ENCODE measurements at regions not wholly inside any gene's neighbourhood (a gene's known extent, or its start where the extent isn't known, plus 50 kb on each side); places are given as distances from the start of the nearest gene placed in this dataset.
"Not testable (repeated sequence)": the region's sequence is repeated elsewhere in the genome, so short reads cannot be mapped to it uniquely, and the experiment has no call there.

- CTCF ChIA-PET; H2BK5ac ChIP-seq (ENCODE audit: low read depth, low read length, poor library complexity, severe bottlenecking); H2AK9ac ChIP-seq (replicated peaks; ENCODE audit: low read depth, low read length, poor library complexity); H3K18ac ChIP-seq (ENCODE audit: low read depth, low read length); H3K27me3 ChIP-seq (ENCODE audit: control insufficient read depth, insufficient read depth, low read length); H2AFZ ChIP-seq (replicated peaks; ENCODE audit: low read length, poor library complexity); H3K9me1 ChIP-seq (ENCODE audit: insufficient read depth, low read length); H3K56ac ChIP-seq (ENCODE audit: extremely low read depth, insufficient read depth, low read length); DNase-seq; H3K27ac ChIP-seq (ENCODE audit: insufficient read depth, low read length); H4K5ac ChIP-seq (ENCODE audit: low read depth, low read length); H2BK120ac ChIP-seq (ENCODE audit: low read depth, low read length); ATAC-seq (ENCODE audit: low read depth); in situ Hi-C loops (cut with MboI; ENCODE audit: low sequenced_read_pairs); H3K79me1 ChIP-seq (ENCODE audit: low read depth in 1 of 2, low read length in 2 of 2); H3K23ac ChIP-seq (ENCODE audit: low read depth, low read length); H3K4ac ChIP-seq (ENCODE audit: low read depth, low read length); H2BK15ac ChIP-seq (ENCODE audit: low read depth, low read length); POLR2A ChIA-PET (ENCODE audit: unreplicated experiment); dilution Hi-C loops (cut with HindIII; ENCODE audit: low sequenced_read_pairs, unreplicated experiment); H3K36me3 ChIP-seq (ENCODE audit: control insufficient read depth, insufficient read depth, low read length); H3K4me3 ChIP-seq (ENCODE audit: insufficient read depth, low read depth, low read length); H2BK20ac ChIP-seq (ENCODE audit: low read depth, low read length); H3K4me2 ChIP-seq (ENCODE audit: low read depth, low read length); H4K8ac ChIP-seq (ENCODE audit: low read depth in 2 of 2, low read length in 2 of 2); H3K4me1 ChIP-seq (ENCODE audit: control insufficient read depth, insufficient read depth, low read length); H2AK5ac ChIP-seq (ENCODE audit: low read depth, low read length); H4K20me1 ChIP-seq (ENCODE audit: insufficient read depth, low read length); H4K91ac ChIP-seq (ENCODE audit: insufficient read depth, low read depth, low read length); H3K9ac ChIP-seq (ENCODE audit: low read depth, low read length); H3K14ac ChIP-seq (replicated peaks; ENCODE audit: low read depth, low read length); H3K9me3 ChIP-seq (ENCODE audit: control insufficient read depth, insufficient read depth, low read length); BruUV-seq (replicated peaks); intact Hi-C loops (cut with micrococcal nuclease): not testable (repeated sequence)
- WGBS, 2 experiments (ENCODE audit: extremely low coverage in 2 of 2, insufficient read length in 1 of 2), result no CpG with 5 or more reads among the region's 3 CpGs
Measured at GRCh38 chr13:83642617-83643016, 239.7 kb downstream of the SLITRK1 start.

Measured in IMR-90 (cell line).